ENCODE measurements at regions not wholly inside any gene's neighbourhood (a gene's known extent, or its start where the extent isn't known, plus 50 kb on each side); places are given as distances from the start of the nearest gene placed in this dataset.
"Not testable (repeated sequence)": the region's sequence is repeated elsewhere in the genome, so short reads cannot be mapped to it uniquely, and the experiment has no call there.

GRCh38 chrX:35562395-35562794, 235.7 kb upstream of the MAGEB16 start:
- intact Hi-C loops (cut with DNase I; ENCODE audit: low total_unique reads) = no loop called here
- WGBS, 5 donors = 76 to 100% (median 92%) methylated on average over 3 of the region's 3 CpGs
- H3K4me3 ChIP-seq = no peak overlapping the region
- TF ChIP-seq, protein P1, sequence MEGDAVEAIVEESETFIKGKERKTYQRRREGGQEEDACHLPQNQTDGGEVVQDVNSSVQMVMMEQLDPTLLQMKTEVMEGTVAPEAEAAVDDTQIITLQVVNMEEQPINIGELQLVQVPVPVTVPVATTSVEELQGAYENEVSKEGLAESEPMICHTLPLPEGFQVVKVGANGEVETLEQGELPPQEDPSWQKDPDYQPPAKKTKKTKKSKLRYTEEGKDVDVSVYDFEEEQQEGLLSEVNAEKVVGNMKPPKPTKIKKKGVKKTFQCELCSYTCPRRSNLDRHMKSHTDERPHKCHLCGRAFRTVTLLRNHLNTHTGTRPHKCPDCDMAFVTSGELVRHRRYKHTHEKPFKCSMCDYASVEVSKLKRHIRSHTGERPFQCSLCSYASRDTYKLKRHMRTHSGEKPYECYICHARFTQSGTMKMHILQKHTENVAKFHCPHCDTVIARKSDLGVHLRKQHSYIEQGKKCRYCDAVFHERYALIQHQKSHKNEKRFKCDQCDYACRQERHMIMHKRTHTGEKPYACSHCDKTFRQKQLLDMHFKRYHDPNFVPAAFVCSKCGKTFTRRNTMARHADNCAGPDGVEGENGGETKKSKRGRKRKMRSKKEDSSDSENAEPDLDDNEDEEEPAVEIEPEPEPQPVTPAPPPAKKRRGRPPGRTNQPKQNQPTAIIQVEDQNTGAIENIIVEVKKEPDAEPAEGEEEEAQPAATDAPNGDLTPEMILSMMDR (IDR thresholded peaks at IDR 0.05) = no peak
- no peak for TF ChIP-seq EP300 (IDR thresholded peaks at IDR 0.05)
- no peak for TF ChIP-seq POLR2A (IDR thresholded peaks at IDR 0.05)
- no peak for TF ChIP-seq POLR2AphosphoS5 (IDR thresholded peaks at IDR 0.05)
- DNase-seq = no peak
- no peak overlapping the region for H3K27ac ChIP-seq
- no peaks in the 10 kb centered on the region for H3K27me3 ChIP-seq
- no peaks in the 10 kb centered on the region for H3K9me3 ChIP-seq
- no peaks in the 10 kb centered on the region for H3K36me3 ChIP-seq
- H3K4me1 ChIP-seq = no peaks in the 10 kb centered on the region

- intact Hi-C loops (cut with DNase I; ENCODE audit: low total_unique reads) = no loop called here
These were observed 207.9 kb upstream of the MAGEB16 start for GRCh38 chrX:35590210-35590609.

GRCh38 chrX:35611562-35611961, 186.6 kb upstream of the MAGEB16 start:
- H3K4me3 ChIP-seq; H3K9me3 ChIP-seq; H3K4me1 ChIP-seq; DNase-seq; H3K36me3 ChIP-seq; intact Hi-C loops (cut with DNase I; ENCODE audit: low total_unique reads); H3K27me3 ChIP-seq; H3K27ac ChIP-seq: not testable (repeated sequence)
- 58 to 87% (median 79%) methylated on average over 1 to 6 of the region's 6 CpGs for WGBS, 5 donors

More at GRCh38 chrX:35590210-35590609, 207.9 kb upstream of the MAGEB16 start:
- Histone ChIP-seq H3K4me3 (no peak overlapping the region), H3K27ac (no peak overlapping the region), H3K36me3 (no peaks in the 10 kb centered on the region), H3K4me1 (no peaks in the 10 kb centered on the region), H3K27me3 (peaks cover 0 to 5% (median 0%) of the 10 kb centered on the region in 3 donors), H3K9me3 (no peaks in the 10 kb centered on the region)
- no peak for DNase-seq
- TF ChIP-seq EP300 (IDR thresholded peaks at IDR 0.05) (no peak), POLR2A (IDR thresholded peaks at IDR 0.05) (no peak), POLR2AphosphoS5 (IDR thresholded peaks at IDR 0.05) (no peak)
- TF ChIP-seq, protein P1 (IDR thresholded peaks at IDR 0.05) = no peak

DNA sequence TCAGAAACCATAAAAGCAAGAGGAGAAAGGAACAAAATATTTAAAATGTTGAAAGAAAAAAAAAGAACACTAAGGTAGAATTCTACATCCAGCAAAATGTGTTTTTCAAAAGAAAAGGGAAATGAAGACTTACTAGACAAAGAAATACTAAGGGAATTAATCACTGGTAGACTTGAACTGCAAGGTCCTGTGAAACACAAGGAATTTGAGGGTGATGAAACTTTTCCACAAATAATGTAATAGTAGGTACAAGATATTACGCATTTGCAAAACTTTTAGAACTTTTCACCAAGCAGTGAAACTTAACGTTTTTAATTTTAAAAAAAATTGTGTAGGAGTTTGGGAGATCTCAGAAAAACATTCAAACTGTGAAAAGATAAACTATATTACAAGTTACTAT, 180.3 kb upstream of the MAGEB16 start:
- TF ChIP-seq POLR2A (IDR thresholded peaks at IDR 0.05) (no peak), POLR2AphosphoS5 (IDR thresholded peaks at IDR 0.05) (no peak), EP300 (IDR thresholded peaks at IDR 0.05) (no peak)
- TF ChIP-seq, protein P1 (IDR thresholded peaks at IDR 0.05) = no peak
- intact Hi-C loops (cut with DNase I; ENCODE audit: low total_unique reads) = no loop called here
- Histone ChIP-seq H3K4me3 (no peak overlapping the region), H3K27ac (no peak overlapping the region), H3K36me3 (no peaks in the 10 kb centered on the region), H3K4me1 (no peaks in the 10 kb centered on the region), H3K9me3 (peaks cover 0 to 11% (median 5%) of the 10 kb centered on the region in 4 donors), H3K27me3 (no peaks in the 10 kb centered on the region)
- DNase-seq = no peak
- WGBS, 5 donors = 63 to 87% (median 87%) methylated on average over 2 of the region's 2 CpGs

DNA sequence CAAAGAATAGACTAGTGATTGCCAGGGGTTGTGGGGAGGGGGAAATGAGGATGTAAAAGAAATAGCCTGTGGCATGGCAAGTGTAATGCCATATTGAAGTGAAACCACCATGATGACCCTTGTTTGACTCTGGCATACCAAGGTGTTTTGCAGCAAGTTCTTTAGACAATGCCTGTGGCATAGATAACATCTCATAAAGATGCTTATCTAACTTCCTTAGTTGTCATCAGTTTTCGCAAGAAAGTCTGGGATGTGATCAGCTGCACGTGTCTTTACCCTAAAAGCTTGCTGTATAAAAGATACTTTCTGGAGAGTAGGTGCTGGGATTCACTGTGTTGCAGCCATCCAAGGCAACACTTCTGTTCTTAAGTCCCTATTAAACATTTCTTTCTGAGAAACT, 176.1 kb upstream of the MAGEB16 start:
- DNase-seq = no peak
- H3K27me3 ChIP-seq = no peaks in the 10 kb centered on the region
- no peak overlapping the region for H3K27ac ChIP-seq
- no peaks in the 10 kb centered on the region for H3K4me1 ChIP-seq
- 76 to 90% (median 82%) methylated on average over 2 of the region's 2 CpGs for WGBS, 5 donors
- H3K36me3 ChIP-seq = no peaks in the 10 kb centered on the region
- H3K4me3 ChIP-seq = no peak overlapping the region
- peaks cover 0 to 24% (median 7%) of the 10 kb centered on the region in 4 donors for H3K9me3 ChIP-seq
- TF ChIP-seq POLR2A (IDR thresholded peaks at IDR 0.05) (no peak), POLR2AphosphoS5 (IDR thresholded peaks at IDR 0.05) (no peak)
- intact Hi-C loops (cut with DNase I; ENCODE audit: low total_unique reads) = no loop called here
